NCI-H1092 treated with DMSO at 0.1 percent for 48 hours (cell line): ENCODE measurements at regions not wholly inside any gene's neighbourhood (a gene's known extent, or its start where the extent isn't known, plus 50 kb on each side); places are given as distances from the start of the nearest gene placed in this dataset.
"Not testable (repeated sequence)": the region's sequence is repeated elsewhere in the genome, so short reads cannot be mapped to it uniquely, and the experiment has no call there.

Experiments used
- DNase-seq: peaks from one replicate; lab custom pipeline; 2025; lab: John Stamatoyannopoulos, UW

DNA sequence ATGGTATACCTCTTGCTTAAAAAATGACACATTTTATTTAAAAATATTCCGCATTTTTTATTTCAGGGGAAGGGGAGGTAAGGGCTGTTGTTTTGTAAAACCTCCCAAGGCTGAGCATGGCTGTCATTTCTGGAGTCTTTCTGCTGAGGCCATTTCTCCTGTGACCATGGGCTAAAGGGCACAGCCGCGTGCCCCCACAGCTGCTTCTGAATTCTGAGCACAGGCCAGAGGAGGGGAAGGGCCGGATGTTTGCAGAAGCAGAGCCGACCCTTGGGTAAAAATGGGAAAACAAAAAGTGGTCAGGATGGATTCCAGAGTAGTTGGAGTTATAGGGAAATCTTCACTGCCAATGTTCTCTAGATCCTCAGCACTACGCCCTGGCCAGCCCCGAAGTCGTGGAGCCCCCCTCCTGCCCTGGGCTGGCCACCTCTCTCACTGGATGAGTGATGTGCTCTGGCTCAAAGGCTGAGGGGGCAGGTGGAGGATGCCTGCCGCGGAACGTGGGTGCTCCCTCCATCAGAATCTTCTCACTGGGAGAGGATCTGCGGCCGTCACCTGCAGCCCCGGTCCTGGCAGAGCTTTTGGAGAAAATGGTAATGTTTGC, 131.3 kb upstream of the ZEB1 start:
- no peak for DNase-seq

DNA sequence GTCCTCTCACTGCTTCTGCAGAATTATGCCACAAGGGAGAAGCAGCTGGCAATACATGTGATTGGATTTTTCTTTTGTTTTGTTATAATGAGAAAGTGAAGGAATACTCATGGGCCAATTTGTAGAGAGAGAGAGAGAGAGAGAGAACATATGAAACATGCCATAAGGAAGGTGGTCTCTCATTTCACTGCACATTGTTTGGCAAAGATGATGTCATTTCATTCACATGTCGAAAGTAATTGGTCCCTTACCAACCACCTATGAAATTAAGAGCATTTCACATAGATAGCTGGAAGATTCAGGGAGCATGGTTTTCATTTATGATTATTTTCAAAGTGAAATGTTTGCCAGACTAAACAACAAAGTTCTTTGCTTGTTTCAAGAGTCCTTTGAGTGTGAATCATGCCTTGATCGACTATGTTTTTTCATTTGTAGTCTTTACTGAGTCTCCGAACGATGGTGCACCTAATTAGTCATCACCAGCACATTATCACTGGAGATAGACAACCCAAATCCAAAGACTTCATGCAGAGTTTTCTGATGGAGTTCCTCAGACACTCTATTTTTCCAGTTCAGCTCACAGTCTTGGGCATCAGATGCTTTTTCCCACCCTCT, 130.1 kb upstream of the ZEB1 start:
- no peak for DNase-seq

DNA sequence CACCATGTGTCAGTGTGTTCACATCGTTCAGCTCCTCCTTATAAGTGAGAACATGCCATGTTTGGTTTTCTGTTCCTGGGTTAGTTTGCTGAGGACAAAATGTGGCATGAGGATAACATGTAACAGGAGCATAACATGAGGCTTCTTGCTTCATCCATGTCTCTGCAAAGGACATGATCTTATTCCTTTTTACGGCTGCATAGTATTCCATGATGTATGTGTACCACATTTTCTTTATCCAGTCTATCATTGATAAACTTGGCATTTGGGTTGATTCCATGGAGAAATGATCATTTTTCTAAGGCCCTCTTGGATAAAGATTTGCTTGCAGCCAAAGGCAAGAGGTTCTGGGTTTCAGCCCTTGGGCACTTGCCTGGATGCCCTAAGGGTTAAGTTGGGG, 128.5 kb upstream of the ZEB1 start:
- no peak for DNase-seq

DNA sequence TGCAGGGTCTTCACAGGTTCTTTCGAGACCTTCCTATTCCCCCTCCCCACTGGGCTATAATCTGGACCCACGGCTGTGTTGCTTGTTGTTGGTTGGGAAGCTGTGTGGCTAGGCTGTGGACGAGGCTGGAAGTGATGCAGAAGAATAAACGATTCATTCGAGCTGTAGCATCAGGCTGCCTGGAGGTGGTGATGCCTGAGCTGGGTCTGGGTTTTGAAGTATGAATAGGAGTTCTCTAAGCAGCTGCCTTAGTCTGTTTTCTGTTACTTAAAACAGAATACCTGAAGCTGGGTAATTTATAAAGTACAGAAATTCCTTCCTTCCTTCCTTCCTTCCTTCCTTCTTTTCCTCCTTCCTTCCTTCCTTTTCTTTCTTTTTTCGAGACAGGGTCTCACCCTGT, 126.5 kb upstream of the ZEB1 start:
- no peak for DNase-seq

DNA sequence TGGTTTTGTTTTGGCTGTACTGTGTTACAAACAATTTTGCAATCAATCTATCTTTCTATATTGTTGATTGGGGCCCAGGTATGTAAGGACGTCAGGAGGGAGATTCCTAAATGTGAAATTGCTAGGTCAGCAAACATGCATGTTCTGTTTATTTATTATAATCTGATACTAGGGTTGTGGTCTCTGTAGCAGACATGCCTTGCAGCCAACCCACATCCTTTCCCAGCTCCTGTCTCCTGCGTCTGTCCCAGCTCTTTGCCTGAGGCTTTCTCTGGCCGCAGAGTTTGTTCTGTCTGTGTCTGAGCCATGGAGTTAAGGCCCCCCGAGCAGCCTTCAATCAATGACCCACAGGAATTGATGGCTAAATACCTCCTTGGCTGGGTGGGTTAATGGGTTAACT, 124.0 kb upstream of the ZEB1 start:
- no peak for DNase-seq

DNA sequence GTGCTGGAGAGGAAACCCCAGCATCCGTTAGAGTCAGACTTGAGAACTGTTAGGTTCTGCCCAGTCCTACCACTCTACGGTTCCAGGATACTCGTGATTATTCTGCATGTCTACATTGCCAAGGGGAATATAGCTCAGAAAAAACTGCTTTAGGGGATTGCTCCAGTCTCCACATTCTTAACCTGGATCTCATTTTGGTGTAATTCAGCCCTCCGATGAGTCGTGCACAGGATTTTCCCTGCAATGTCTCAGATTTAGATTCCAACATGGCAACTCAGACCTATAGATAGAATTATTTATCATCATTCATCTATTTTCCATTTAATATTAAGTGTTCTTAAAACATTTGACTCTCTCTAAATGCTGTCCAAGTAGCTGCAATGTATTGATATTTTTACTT, 121.1 kb upstream of the ZEB1 start:
- no peak for DNase-seq

DNA sequence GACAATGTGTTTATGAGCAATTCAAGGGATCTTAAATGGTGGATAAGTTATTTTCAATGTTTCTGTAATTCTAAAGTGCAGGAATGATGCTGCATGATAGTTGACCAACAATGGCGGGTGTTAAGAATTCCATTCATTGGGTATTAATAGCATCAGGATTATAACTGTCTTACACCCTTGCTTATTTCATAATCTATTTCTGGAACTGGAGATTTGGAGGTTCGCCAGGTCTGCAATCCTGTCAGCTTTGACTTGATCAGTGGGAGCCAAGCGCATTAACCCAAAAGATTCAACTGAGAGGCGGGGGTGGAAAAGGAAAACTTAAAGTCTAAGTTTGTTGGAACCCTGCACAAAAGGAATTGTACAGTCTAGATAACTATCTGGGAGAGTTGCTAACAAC, 114.9 kb upstream of the ZEB1 start:
- DNase-seq, result no peak

DNA sequence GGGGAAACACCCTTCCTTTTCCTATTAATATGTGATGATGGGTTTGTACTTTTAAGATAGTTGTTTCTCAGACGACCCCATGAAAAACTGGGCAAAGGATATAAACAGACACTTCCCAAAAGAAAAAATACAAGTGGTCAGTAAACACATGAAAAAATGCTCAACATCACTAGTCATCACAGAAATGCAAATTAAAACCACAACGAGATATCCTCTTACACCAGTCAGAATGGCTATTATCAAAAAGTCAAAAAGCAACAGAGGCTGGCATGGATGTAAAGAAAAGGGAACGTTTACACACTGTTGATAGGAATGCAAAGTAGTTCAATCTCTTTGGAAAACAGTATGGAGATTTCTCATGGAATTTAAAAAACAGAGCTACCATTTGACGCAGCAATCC, 111.4 kb upstream of the ZEB1 start:
- DNase-seq, result no peak

DNA sequence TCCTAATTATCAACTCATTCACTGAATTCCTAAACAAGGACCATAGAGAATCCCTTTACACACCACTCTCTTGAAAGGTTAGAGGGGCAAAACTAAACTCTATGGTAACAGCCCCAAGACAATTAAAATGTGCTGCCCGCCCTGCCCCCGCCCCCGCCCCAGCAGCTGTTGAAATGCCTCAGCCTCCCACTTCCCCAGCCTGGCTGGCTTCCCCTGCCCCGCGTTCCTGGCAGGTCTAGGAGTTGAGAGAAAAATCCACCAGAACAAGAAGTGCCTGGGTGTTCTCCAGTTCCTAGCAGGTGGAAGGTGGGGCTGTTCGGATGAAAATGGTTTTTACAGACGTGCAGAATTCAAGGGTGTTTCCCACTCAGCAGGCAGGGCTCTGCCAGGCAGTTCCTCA, 109.5 kb upstream of the ZEB1 start:
- DNase-seq, result no peak

DNA sequence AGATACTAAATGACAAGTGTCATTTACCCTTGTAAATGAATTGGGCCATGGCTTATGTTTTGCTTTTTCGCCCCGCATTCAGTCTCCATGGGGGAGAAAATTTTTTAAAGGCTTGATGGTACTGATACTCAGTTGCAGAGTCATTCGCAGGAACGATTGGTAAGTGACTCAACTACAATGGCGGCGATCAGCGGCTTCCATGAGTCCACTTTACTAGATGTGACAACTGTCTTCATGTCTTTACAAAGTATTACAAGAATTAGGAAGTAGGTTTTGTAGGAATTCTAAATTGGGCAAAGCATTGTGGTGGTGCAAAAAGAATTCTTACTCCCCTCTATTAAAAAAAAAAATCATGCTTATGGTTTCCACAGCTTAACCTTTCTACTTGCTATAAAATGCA, 108.8 kb upstream of the ZEB1 start:
- DNase-seq, result no peak

DNA sequence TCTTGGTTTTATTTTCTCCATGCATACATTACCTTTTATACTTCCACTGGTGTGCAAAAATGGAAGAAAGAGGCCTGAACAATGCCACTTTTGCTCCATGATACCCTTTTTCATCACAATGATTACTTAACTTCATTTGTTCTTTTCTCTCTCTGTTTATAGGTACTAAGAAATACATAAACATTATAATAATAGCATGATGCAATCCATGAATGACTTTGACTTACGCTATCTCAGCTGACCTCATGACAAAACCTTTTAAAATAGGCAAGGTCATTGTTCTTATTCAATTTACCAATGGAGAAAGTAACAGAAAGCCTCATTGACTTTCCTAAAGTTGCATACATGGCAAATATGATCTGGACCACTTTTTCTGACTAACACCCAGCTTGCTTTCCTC, 105.1 kb upstream of the ZEB1 start:
- no peak for DNase-seq

DNA sequence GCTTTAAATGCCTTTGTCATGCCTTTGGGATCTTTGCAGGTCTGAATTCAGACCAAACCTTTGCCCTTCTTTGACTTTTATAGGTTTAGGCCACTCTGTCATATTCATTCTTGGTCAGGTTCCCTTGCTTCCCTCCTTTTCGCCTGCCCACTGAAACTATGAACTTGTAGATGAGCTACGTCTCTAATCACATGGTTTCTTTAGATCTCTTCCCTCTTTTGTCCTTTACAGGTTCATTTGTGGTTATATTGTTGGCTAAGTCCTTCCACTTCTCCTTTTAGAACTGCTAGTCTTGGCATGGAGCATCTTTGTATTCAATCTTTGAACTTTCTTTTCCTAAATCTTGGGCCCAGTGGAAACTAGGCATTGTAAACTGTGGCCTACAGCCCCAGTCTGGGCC, 104.0 kb upstream of the ZEB1 start:
- no peak for DNase-seq

DNA sequence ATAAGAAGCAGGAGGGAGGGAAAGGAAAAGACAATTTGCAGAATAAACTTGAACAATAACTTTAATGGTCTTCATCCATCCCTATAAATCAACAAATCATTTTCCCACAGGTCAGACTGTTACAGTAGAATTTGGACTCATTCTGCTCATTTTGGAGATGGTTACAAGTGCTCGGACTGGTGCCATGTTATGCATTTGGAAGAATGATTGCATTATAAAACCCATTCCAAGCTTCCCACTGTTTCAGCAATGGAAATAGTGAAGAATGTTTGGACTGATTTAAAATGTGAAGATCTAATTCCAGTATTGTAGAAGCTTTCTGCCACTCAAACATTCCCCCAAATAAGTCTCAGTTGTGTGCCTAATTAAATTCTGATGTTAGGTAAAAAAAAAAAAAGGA, 99.7 kb upstream of the ZEB1 start:
- no peak for DNase-seq

DNA sequence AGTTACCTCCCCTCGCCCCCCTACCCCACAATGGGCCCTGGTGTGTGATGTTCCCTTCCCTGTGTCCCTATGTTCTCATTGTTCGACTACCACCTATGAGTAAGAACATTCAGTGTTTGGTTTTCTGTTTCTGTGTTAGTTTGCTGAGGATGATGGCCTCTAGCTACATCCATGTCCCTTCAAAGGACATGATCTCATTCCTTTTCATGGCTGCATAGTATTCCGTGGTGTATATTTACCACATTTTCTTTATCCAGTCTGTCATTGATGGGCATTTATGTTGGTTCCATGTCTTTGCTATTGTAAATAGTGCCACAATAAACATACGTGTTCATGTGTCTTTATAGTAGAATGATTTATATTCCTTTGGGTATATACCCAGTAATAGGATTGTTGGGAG, 90.2 kb upstream of the ZEB1 start:
- DNase-seq, result not testable (repeated sequence)

DNA sequence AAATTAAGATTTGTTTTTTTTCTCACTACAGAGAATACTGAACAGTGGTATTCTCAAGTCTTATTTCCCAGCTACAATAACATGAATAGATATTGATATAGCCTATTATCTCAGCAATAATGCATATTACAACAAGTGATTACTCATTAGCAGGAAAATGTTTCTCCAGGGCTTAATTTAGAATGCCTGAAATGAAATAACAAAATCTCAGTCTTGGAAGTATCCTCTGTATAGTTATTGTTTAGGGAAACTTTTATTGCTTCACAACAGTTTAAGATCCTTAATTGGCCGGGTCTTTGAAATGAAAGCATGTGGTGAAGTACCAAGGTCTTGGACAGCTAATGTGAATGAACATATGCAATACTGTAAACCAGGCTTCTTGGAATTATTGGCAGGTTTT, 79.1 kb upstream of the ZEB1 start:
- no peak for DNase-seq

DNA sequence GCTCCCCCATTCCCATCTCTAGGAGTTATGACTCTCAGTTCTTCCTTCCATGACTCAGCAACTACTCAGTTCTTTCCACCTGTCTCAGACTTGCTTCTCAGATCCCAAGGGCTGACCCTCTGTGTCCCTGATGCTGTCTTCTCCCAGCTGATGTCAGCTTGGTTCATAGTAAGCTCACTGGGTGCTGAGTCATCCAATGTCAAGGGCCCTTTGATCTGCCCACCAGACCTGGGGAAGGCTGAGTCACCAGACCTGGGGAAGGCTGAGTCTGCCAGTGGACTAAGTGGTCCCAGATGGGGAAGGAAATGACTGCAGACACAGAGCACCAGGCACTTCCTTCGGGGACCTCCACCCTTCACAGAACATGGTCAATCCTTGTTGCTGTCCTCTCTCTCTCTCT, 76.1 kb upstream of the ZEB1 start:
- DNase-seq, result no peak

DNA sequence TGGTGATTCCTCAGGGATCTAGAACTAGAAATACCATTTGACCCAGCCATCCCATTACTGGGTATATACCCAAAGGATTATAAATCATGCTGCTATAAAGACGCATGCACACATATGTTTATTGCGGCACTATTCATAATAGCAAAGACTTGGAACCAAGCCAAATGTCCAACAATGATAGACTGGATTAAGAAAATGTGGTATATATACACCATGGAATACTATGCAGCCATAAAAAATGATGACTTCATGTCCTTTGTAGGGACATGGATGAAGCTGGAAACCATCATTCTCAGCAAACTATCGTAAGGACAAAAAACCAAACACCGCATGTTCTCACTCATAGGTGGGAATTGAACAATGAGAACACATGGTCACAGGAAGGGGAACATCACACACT, 67.9 kb upstream of the ZEB1 start:
- not testable (repeated sequence) for DNase-seq

DNA sequence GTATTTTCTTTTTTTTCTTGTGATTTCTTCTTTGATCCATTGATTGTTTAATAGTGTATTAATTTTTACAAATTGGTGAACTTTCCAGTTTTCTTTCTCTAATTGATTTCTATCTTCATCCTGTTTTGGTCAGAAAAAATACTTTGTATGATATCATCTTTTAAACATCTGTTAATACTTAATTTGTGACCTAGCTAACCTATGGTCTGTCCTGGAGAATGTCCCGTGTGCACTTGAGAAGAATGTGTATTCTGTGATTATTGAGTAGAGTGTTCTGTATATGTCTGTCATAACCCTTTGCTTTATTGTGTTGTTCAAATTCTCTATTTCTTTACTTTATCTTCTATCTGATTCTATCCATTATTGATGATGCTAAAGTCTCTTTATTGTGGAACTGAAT, 65.8 kb upstream of the ZEB1 start:
- no peak for DNase-seq

DNA sequence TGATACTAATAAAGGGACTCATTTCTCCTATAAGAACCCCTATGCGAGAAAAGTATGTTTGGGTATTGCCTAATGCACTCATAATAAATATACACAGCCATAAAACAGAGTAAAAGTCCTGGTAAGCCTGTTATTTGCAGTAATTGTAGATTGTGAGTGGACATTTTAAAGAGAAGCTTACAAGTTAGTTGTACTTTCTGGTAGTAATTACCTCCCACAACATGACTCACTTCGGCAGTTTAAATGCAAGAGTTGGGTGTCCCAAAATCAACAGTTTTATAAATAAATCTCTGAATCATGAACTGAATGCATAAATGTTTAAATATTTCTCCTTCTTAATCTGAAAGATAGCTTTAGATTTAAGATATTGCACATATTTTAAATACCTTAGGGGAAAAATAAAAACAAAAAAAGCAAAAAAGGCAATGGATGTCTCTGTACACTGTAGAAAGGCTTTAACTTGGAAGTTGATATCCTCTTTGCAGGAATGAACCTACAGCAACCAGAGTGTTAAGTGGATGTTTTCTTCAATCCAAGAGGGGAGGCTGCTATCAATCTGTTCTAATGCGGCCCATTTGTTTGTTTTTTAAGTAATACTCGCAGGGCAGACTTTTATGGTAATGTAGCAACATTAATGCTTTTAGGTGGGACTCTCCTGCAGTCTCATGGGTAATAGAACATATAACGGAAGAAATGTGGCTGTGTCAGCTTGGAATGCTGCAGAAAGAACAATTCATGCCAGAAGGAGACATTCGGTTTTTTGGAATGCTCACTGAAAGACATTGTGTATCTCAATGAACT, 57.3 kb upstream of the ZEB1 start:
- DNase-seq, result no peak

DNA sequence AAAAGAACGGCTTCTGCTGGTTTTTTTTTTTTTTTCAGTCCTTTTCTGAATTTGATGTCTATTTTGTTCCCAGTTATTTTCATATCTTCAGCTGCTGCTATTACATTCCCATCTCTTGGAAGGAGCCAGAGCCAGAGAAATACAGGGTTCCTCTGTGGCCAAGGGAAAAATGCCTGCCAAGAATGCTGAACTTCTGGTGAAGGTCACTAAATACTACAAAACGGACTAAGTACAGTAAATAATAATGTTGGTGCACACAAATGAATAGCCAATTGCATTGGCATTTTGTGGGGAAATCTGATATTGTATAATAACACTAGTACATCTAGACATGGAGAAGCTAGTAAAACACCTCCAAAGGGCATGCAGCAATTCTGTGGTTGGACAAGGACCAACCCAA, 56.3 kb upstream of the ZEB1 start:
- DNase-seq, result no peak

DNA sequence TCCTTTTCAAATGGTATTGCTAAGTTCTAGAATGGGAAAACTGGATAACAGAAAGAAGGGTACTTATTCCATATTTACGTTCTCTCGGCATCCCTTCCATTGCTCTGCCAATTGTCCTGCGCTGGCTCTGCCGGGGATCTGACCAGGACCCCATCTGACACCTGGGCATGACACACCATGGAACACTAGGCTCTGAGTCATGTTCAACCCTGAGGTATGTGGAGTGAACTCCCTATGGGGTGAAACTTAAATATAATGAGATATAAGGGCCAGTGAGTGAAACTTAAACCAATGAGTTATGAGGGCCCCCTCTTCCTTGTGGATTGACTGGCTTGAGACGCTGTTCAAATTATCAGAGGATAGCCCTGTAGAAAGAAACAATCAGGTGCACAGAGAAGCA, 55.1 kb upstream of the ZEB1 start:
- DNase-seq, result no peak

DNA sequence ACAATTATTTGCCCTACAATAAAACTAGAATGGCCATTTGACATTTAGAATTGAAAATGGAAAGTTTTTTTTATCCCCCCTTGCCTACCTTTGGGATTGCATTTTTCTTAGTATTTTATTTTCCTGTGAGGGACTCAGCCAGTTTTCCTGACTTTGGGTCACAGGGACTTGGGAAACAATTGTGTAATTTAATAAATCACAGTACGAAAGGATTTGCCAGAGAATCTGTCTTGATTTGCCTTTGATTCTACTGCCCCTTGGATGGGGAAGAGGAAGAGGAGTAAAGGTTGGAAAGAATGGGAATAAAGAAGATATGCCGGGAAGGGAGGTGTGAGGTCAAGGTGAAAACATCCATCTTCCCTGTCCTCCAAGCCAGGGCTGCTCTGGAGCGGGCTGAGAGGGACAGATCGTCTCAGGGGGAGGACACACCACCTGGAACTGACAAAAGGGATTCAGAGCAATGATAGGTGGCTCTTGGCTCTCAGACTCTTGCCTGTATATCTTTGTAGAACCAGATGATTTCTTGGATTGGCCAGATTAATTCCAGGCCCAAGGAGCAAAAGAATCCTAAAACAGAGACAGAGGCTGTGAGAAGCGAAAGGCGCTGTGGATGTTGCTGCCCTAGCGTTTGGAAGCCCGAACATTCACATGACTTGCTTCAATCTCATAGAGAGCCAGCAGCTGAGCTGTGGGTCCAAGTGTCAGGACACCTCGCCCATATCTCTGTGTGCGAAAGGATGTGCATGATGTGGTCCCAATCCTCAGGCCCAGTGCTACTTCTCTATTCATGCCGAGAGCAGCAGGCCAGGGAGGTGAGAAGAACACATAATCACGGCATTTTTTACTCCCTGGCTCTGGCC, 50.3 kb upstream of the ZEB1 start:
- DNase-seq, result no peak
